ENCODE measurements at regions not wholly inside any gene's neighbourhood (a gene's known extent, or its start where the extent isn't known, plus 50 kb on each side); places are given as distances from the start of the nearest gene placed in this dataset.

- TF ChIP-seq CTCF (IDR thresholded peaks at IDR 0.05) (no peak), POLR2AphosphoS5 (IDR thresholded peaks at IDR 0.05) (no peak), POLR2A (IDR thresholded peaks at IDR 0.05) (no peak)
Measured at GRCh38 chr16:64116151-64116550, 1005.7 kb downstream of the CDH11 start.
